ENCODE measurements at regions not wholly inside any gene's neighbourhood (a gene's known extent, or its start where the extent isn't known, plus 50 kb on each side); places are given as distances from the start of the nearest gene placed in this dataset.

GRCh38 chr14:24690492-24690891 is 56.5 kb upstream of the GZMB start:
- Histone ChIP-seq H3K27ac (no peak overlapping the region), H3K4me3 (ENCODE audit: low read depth, low read length) (no peak overlapping the region), H3K36me3 (replicated peaks) (no peaks in the 10 kb centered on the region), H3K27me3 (replicated peaks) (no peaks in the 10 kb centered on the region)
- in situ Hi-C loops (cut with HindIII; ENCODE audit: low pct_ligation_motif_present, low sequenced_read_pairs): no loop called here
- no peak for TF ChIP-seq CTCF (IDR thresholded peaks at IDR 0.05; ENCODE audit: low read depth, low read length, missing control alignments)
- DNase-seq: no peak

GRCh38 chr14:24688030-24688658 is 54.2 kb upstream of the GZMB start:
- Histone ChIP-seq H3K4me3 (ENCODE audit: low read depth, low read length) (no peak overlapping the region), H3K36me3 (replicated peaks) (no peaks in the 10 kb centered on the region), H3K27ac (no peak overlapping the region), H3K27me3 (replicated peaks) (no peaks in the 10 kb centered on the region)
- no peak for DNase-seq
- in situ Hi-C loops (cut with HindIII; ENCODE audit: low pct_ligation_motif_present, low sequenced_read_pairs): no loop called here
- no peak for TF ChIP-seq CTCF (IDR thresholded peaks at IDR 0.05; ENCODE audit: low read depth, low read length, missing control alignments)
